ENCODE measurements at regions not wholly inside any gene's neighbourhood (a gene's known extent, or its start where the extent isn't known, plus 50 kb on each side); places are given as distances from the start of the nearest gene placed in this dataset.

DNA sequence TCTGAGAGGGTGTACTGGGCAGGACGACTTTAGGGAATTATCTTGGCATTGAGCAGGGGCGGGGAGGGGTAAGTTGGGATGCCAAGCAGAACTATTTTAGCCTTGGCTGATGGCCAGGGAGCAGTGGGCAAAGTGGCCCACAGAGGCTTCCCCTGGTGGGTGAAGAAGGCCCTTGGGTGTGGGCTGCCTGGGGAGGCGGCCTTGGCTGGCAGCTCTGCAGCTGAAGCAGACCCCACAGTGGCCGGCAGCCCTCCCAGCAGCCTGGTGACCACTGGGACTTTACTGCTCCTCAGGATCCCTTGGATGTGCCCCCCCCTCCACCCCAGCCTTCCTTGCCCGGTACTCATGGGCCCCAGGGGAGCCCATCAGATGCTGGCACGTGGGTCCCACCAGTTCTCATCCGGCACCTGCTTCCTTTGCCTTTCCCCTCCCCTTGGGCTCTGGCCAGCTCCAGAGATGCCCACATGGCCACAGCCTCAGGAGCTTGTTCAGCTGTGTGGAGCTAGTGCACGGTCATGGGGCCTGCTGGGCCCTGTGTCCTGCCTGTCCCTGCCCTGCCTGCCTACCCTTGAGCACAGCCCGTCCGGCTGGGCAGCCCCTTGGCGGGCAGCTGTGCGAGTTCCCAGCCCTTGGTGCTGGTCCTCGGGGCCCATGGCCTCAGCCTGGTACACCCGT is 122.1 kb upstream of the HS6ST1 start:
- DNase-seq (ENCODE audit: low spot score): no peak
- intact Hi-C loops (cut with micrococcal nuclease; ENCODE audit: unreplicated experiment): no loop called here
- no peaks in the 10 kb centered on the region for H3K36me3 ChIP-seq (ENCODE audit: insufficient read depth, low read length, poor library complexity, severe bottlenecking)
- TF ChIP-seq, protein P1, sequence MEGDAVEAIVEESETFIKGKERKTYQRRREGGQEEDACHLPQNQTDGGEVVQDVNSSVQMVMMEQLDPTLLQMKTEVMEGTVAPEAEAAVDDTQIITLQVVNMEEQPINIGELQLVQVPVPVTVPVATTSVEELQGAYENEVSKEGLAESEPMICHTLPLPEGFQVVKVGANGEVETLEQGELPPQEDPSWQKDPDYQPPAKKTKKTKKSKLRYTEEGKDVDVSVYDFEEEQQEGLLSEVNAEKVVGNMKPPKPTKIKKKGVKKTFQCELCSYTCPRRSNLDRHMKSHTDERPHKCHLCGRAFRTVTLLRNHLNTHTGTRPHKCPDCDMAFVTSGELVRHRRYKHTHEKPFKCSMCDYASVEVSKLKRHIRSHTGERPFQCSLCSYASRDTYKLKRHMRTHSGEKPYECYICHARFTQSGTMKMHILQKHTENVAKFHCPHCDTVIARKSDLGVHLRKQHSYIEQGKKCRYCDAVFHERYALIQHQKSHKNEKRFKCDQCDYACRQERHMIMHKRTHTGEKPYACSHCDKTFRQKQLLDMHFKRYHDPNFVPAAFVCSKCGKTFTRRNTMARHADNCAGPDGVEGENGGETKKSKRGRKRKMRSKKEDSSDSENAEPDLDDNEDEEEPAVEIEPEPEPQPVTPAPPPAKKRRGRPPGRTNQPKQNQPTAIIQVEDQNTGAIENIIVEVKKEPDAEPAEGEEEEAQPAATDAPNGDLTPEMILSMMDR (conservative IDR thresholded peaks at IDR 0.05; ENCODE audit: low read depth, low read length): no peak
- no peak for TF ChIP-seq EZH2 (IDR thresholded peaks at IDR 0.05; ENCODE audit: borderline replicate concordance, low read depth, low read length, poor library complexity, severe bottlenecking)
- BruUV-seq (replicated peaks): no TSS peak
- H3K27me3 ChIP-seq (replicated peaks; ENCODE audit: insufficient read depth, low read depth, low read length, poor library complexity): no peaks in the 10 kb centered on the region
- ChIA-PET POLR2A (ENCODE audit: low non-redundant PET) (no interaction called here), CTCF (no interaction called here)
- no peaks in the 10 kb centered on the region for H3K4me1 ChIP-seq (ENCODE audit: insufficient read depth, low read length, poor library complexity, severe bottlenecking)
- no peak overlapping the region for H3K27ac ChIP-seq (ENCODE audit: low read depth, low read length, poor library complexity, severe bottlenecking)
- no peaks in the 10 kb centered on the region for H3K9me3 ChIP-seq (ENCODE audit: low read depth, low read length, poor library complexity, severe bottlenecking)
- no peak overlapping the region for H3K4me3 ChIP-seq (ENCODE audit: low read depth, low read length, poor library complexity, severe bottlenecking)

DNA sequence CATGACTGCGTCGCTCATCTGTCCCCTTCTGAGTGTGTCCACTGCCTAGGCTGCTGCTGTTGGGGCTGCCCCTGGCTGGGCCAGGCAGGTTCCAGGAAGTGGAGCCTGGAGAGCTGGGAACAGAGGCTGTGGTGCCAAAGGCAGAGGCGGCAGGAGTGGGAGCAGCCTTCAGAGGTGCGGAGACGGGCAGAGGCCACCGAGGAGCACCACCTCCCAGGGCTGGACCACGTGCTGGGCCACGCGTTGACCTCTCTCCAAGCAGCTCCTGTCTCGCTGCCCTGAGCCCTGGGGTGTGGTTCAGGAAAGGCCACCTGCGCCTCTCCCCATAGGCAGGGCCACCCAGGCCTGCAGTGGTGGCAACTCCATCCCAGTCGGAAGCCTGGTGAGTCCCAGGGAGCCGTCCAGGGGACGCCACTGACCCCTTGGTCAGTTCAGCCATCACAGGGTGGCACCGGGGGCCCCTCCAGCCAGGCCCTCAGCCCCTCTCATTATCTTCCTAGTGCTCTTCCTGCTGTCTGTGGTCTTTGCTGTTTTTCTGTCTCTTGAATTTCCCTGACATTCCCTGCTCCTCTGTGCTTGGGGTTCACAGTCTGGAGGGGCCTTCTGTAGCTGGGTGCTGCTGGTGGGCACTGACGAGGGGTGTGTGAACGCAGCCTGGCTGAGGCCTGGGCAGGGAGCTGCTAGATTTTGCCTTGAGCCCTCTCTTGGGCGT is 122.8 kb upstream of the HS6ST1 start:
- Histone ChIP-seq H3K27me3 (replicated peaks; ENCODE audit: insufficient read depth, low read depth, low read length, poor library complexity) (no peaks in the 10 kb centered on the region), H3K9me3 (ENCODE audit: low read depth, low read length, poor library complexity, severe bottlenecking) (no peaks in the 10 kb centered on the region), H3K4me1 (ENCODE audit: insufficient read depth, low read length, poor library complexity, severe bottlenecking) (no peaks in the 10 kb centered on the region), H3K4me3 (ENCODE audit: low read depth, low read length, poor library complexity, severe bottlenecking) (no peak overlapping the region), H3K36me3 (ENCODE audit: insufficient read depth, low read length, poor library complexity, severe bottlenecking) (no peaks in the 10 kb centered on the region), H3K27ac (ENCODE audit: low read depth, low read length, poor library complexity, severe bottlenecking) (no peak overlapping the region)
- no peak for DNase-seq (ENCODE audit: low spot score)
- POLR2A ChIA-PET (ENCODE audit: low non-redundant PET): no interaction called here
- CTCF ChIA-PET: no interaction called here
- intact Hi-C loops (cut with micrococcal nuclease; ENCODE audit: unreplicated experiment): no loop called here
- no peak for TF ChIP-seq EZH2 (IDR thresholded peaks at IDR 0.05; ENCODE audit: borderline replicate concordance, low read depth, low read length, poor library complexity, severe bottlenecking)
- TF ChIP-seq, protein P1 (conservative IDR thresholded peaks at IDR 0.05; ENCODE audit: low read depth, low read length): no peak
- BruUV-seq (replicated peaks): no TSS peak

DNA sequence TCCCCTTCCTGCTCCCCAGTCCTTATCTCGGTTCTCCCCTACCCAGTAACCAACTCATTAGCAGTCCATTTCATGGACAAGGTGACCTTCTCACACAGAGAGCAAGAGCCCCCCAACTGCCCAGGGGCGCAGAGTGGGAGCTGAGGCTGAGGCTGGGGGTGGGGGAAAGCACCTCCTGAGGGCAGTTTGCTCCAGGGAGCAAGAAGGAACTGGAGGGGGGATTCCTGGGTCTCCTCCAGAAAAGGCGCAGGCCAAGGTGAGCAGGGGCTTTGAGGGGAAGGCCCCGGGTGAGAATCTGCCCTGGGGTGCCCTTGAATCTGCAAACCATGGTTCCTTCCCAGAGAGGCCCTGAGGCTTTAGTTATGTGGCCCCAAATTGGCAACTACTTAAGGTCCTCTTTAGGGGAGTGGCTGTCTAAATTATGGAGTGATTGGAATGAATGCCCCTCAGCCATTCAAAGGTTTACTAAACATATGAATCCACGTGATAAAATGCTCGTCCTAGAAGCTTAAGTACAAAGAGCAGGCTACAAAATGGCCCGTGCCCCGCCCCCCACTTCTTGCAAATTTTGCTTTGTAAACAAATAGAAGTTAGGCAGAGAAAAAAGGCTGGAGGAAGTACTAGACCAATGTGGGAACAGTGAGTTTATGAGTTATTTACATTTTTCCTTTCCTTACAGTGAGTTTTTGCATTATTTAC is 123.5 kb upstream of the HS6ST1 start:
- ChIA-PET CTCF (no interaction called here), POLR2A (ENCODE audit: low non-redundant PET) (no interaction called here)
- Histone ChIP-seq H3K4me3 (ENCODE audit: low read depth, low read length, poor library complexity, severe bottlenecking) (no peak overlapping the region), H3K36me3 (ENCODE audit: insufficient read depth, low read length, poor library complexity, severe bottlenecking) (no peaks in the 10 kb centered on the region), H3K4me1 (ENCODE audit: insufficient read depth, low read length, poor library complexity, severe bottlenecking) (no peaks in the 10 kb centered on the region), H3K9me3 (ENCODE audit: low read depth, low read length, poor library complexity, severe bottlenecking) (no peaks in the 10 kb centered on the region), H3K27me3 (replicated peaks; ENCODE audit: insufficient read depth, low read depth, low read length, poor library complexity) (no peaks in the 10 kb centered on the region), H3K27ac (ENCODE audit: low read depth, low read length, poor library complexity, severe bottlenecking) (no peak overlapping the region)
- no peak for TF ChIP-seq EZH2 (IDR thresholded peaks at IDR 0.05; ENCODE audit: borderline replicate concordance, low read depth, low read length, poor library complexity, severe bottlenecking)
- TF ChIP-seq, protein P1 (conservative IDR thresholded peaks at IDR 0.05; ENCODE audit: low read depth, low read length): no peak
- intact Hi-C loops (cut with micrococcal nuclease; ENCODE audit: unreplicated experiment): no loop called here
- BruUV-seq (replicated peaks): no TSS peak
- no peak for DNase-seq (ENCODE audit: low spot score)

Data from A673 (cell line).